Transverse colon (tissue), 4 donors: ENCODE measurements at regions not wholly inside any gene's neighbourhood (a gene's known extent, or its start where the extent isn't known, plus 50 kb on each side); places are given as distances from the start of the nearest gene placed in this dataset.

Experiments used
- DNase-seq: peaks from one replicate; pipeline ENCODE4 v3.0.0-alpha.2; 2019
- H3K27ac ChIP-seq, 4 donors: fragments of 200-600 bp; sonication (generic); 2 replicates each; pipeline ENCODE4 v1.5.1; 2016 to 2018; ENCODE audit warnings: inconsistent platforms in 4 of 4
- H3K27me3 ChIP-seq: fragments of 200-600 bp; sonication (generic); 2 replicates; pipeline ENCODE4 v1.5.1; 2017; ENCODE audit warnings: inconsistent platforms
- H3K36me3 ChIP-seq, 4 donors: fragments of 200-600 bp; sonication (generic); 2 replicates each; pipeline ENCODE4 v1.5.1; 2017 to 2019; ENCODE audit warnings: inconsistent platforms in 4 of 4
- H3K4me1 ChIP-seq, 4 donors: fragments of 200-600 bp; sonication (generic); 2 replicates each; pipeline ENCODE4 v1.5.1; 2017 to 2020; ENCODE audit warnings: inconsistent platforms in 4 of 4
- H3K4me3 ChIP-seq, 4 donors: fragments of 200-600 bp; sonication (generic); 1 replicate in 1 of 4; 2 replicates in 3 of 4; pipeline versions ENCODE4 v1.5.1 to v1.6.1; 2017 to 2019; ENCODE audit warnings: inconsistent platforms in 4 of 4
- H3K9me3 ChIP-seq, 2 donors: fragments of 200-600 bp; sonication (generic); 2 replicates each; pipeline ENCODE4 v1.5.1; 2017 to 2019; ENCODE audit warnings: inconsistent platforms in 2 of 2
- EP300 ChIP-seq: sonication (generic); formaldehyde crosslinking; IDR thresholded peaks from one replicate; pipeline ENCODE4 v1.6.1; 2017; ENCODE audit warnings: antibody characterized with exemption, low read depth
- POLR2A ChIP-seq: fragments of 450-650 bp; IDR thresholded peaks from one replicate; pipeline ENCODE4 v1.6.1; 2016; ENCODE audit warnings: antibody characterized with exemption, mild to moderate bottlenecking, moderate library complexity
- POLR2AphosphoS5 ChIP-seq, 3 donors: sonication (generic); formaldehyde crosslinking; IDR thresholded peaks; one replicate each; pipeline ENCODE4 v1.6.1; 2016; ENCODE audit warnings: antibody characterized with exemption in 3 of 3
- WGBS, 2 donors: methylation state at CpG; one replicate each; pipeline ENCODE4 v1.1.5; 2018; ENCODE audit warnings: low coverage in 1 of 2; 5-methylcytosine and 5-hydroxymethylcytosine counted together
- in situ Hi-C, 4 donors: fragments of 200-750 bp; cut with MboI; loops; one replicate each; pipeline versions ENCODE4 v1.15.0 to v1.15.1; 2017; ENCODE audit warnings: low sequenced_read_pairs in 3 of 4, low pct_ligation_motif_present in 1 of 4, low pct_unique_long_range_greater_than_20kb in 1 of 4
- intact Hi-C: fragments of 100-400 bp; cut with DNase I; formaldehyde crosslinking; loops from one replicate; pipeline ENCODE4 v1.15.1; 2023; ENCODE audit warnings: low total_unique reads
- TF ChIP-seq, protein P1 (sequence below), 5 experiments: fragments of 200-600 bp in 3 of 5; fragments of 450-650 bp in 2 of 5; sonication (generic) in 3 of 5; IDR thresholded peaks; 1 replicate in 2 of 5; 2 replicates in 3 of 5; pipeline ENCODE4 v1.5.1; 2016 to 2017; ENCODE audit warnings: antibody characterized with exemption in 5 of 5, inconsistent platforms in 3 of 5, mild to moderate bottlenecking in 2 of 5, moderate library complexity in 1 of 5

DNA sequence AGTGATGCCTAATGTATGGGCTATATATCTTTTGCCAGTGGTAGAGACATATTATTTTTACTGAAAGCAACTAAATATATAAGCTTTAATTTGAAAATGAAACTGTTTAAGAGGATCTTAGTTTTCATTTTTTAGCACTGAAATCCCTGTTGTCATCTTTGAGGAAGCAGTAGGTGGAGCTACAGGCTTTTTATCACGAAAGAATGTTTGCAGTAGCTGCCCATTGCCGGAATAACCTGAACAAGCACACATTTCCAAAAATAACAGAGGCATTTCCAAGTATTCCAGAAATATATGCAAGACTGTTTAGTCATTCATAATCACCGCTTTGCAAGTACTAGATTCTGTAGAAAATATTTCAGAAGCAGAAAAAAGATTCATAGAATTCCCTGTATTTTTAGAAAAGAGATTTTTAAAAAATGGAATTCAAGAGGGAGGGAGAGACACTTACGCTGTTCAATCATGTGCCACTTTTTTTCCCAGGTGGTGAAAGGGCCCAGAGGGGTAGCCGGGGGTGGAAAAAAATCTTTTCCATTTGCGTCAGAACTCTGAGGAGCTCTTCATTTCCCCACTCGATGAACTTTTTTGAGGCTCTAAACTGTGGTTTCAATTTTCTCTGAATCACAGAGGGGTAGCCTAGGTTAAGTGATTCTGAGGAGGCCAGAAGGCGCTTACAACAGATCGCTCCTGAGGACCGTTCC is 142.5 kb upstream of the FERMT1 start:
- Histone ChIP-seq H3K27me3 (no peaks in the 10 kb centered on the region), H3K27ac (no peak overlapping the region), H3K4me3 (no peak overlapping the region), H3K36me3 (no peaks in the 10 kb centered on the region), H3K9me3 (no peaks in the 10 kb centered on the region), H3K4me1 (no peaks in the 10 kb centered on the region)
- TF ChIP-seq, protein P1, sequence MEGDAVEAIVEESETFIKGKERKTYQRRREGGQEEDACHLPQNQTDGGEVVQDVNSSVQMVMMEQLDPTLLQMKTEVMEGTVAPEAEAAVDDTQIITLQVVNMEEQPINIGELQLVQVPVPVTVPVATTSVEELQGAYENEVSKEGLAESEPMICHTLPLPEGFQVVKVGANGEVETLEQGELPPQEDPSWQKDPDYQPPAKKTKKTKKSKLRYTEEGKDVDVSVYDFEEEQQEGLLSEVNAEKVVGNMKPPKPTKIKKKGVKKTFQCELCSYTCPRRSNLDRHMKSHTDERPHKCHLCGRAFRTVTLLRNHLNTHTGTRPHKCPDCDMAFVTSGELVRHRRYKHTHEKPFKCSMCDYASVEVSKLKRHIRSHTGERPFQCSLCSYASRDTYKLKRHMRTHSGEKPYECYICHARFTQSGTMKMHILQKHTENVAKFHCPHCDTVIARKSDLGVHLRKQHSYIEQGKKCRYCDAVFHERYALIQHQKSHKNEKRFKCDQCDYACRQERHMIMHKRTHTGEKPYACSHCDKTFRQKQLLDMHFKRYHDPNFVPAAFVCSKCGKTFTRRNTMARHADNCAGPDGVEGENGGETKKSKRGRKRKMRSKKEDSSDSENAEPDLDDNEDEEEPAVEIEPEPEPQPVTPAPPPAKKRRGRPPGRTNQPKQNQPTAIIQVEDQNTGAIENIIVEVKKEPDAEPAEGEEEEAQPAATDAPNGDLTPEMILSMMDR (IDR thresholded peaks at IDR 0.05): peak in 2 of 5 experiments; percentile 9 to 21
- TF ChIP-seq POLR2A (no peak), EP300 (no peak)
- 41 to 47% methylated on average over 10 of the region's 10 CpGs for WGBS, 2 donors
- intact Hi-C loops: no loop called here
- in situ Hi-C loops: no loop called here
- DNase-seq: no peak

DNA sequence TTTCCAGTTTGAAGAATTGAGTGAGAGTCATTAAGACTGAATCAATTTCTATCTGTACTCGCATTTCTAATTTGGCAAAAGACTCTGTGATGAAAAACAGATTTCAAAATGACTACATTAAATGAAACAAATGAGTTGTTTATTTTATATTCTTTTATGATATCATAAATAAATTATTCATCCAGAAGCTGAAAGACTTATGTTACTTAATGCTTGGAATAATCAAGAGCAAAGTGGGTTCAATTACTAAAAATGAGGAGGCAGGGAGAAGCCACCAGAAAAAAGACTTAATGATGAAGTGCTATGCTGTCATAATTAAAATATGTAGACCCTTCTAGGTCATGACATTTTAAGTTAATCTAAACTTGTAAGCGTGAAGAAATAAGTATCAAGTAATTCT is 130.6 kb upstream of the FERMT1 start:
- intact Hi-C loops: no loop called here

DNA sequence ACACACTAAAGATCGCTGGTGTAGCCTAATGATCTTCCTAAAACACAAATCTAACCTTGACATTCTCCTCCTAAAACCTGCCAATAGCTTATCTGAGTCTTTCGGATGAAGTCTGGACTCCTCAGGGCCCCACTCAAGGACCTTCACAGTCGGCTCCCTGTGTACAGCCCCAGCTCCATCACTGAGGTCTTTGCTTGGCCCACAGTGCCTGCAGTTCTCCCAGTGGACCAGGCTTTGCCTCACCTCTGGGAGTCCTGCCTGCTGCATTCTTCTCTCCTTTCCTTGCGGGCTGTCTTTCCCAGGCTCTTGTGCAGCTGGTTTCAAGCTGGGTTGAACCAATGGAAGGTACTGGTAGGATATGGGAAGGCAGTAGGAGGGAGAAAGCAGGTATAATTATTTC is 122.6 kb upstream of the FERMT1 start:
- no peak overlapping the region for H3K27ac ChIP-seq
- TF ChIP-seq EP300 (no peak), POLR2AphosphoS5 (IDR thresholded peaks at IDR 0.05) (no peak), POLR2A (no peak)
- TF ChIP-seq, protein P1 (IDR thresholded peaks at IDR 0.05): no peak
- no peaks in the 10 kb centered on the region for H3K27me3 ChIP-seq
- in situ Hi-C loops: no loop called here
- H3K9me3 ChIP-seq: no peaks in the 10 kb centered on the region
- no peak overlapping the region for H3K4me3 ChIP-seq
- no peaks in the 10 kb centered on the region for H3K36me3 ChIP-seq
- no peak for DNase-seq
- H3K4me1 ChIP-seq: no peaks in the 10 kb centered on the region
- 89 to 100% methylated on average over 2 to 4 of the region's 4 CpGs for WGBS, 2 donors
- intact Hi-C loops: no loop called here

More for the DNA sequence above, 130.6 kb upstream of the FERMT1 start:
- Histone ChIP-seq H3K27ac (no peak overlapping the region), H3K4me3 (no peak overlapping the region), H3K27me3 (no peaks in the 10 kb centered on the region), H3K9me3 (no peaks in the 10 kb centered on the region), H3K36me3 (no peaks in the 10 kb centered on the region), H3K4me1 (no peaks in the 10 kb centered on the region)
- no peak for DNase-seq
- in situ Hi-C loops: no loop called here
- WGBS, 2 donors: 67 to 80% methylated on average over 2 of the region's 2 CpGs
- TF ChIP-seq POLR2AphosphoS5 (IDR thresholded peaks at IDR 0.05): no peak
- TF ChIP-seq EP300: no peak
- TF ChIP-seq POLR2A: no peak
- TF ChIP-seq, protein P1 (IDR thresholded peaks at IDR 0.05): no peak

DNA sequence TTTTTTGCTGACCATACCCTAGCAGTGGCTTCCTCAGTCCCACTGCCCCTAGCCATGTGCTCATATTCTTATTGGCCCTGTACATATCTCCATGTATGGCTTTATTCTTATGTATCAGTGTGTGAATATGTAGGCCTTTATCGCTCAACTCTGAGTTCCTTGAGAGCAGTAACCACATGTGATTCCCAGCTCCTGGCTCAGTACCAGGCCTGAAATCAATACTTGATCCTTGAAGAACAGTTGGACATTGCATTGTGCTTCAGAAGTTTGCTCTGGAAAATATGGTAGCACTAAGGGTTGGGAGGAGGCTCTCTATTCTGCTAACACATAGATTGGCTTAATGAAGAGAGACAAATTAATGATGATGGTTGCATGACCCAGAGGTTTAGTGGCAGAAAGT is 118.8 kb upstream of the FERMT1 start:
- no peaks in the 10 kb centered on the region for H3K36me3 ChIP-seq
- no peaks in the 10 kb centered on the region for H3K27me3 ChIP-seq
- no peak overlapping the region for H3K27ac ChIP-seq
- no peak for DNase-seq
- intact Hi-C loops: no loop called here
- no peaks in the 10 kb centered on the region for H3K9me3 ChIP-seq
- in situ Hi-C loops: no loop called here
- 89% methylated on average over 1 of the region's 1 CpG; no CpG with 5 or more reads in 1 of the 2 donors for WGBS, 2 donors
- H3K4me3 ChIP-seq: no peak overlapping the region
- H3K4me1 ChIP-seq: no peaks in the 10 kb centered on the region
- TF ChIP-seq, protein P1 (IDR thresholded peaks at IDR 0.05): no peak
- TF ChIP-seq POLR2AphosphoS5 (IDR thresholded peaks at IDR 0.05): no peak
- no peak for TF ChIP-seq EP300
- no peak for TF ChIP-seq POLR2A
